GM12878 (cell line): ENCODE measurements at regions not wholly inside any gene's neighbourhood (a gene's known extent, or its start where the extent isn't known, plus 50 kb on each side); places are given as distances from the start of the nearest gene placed in this dataset.

Experiments used
- ATAC-seq: fragments of 200-7000 bp; cut with Tn5 transposase; 3 replicates; pipeline ENCODE4 v1.9.1; 2020; ENCODE audit warnings: mild to moderate bottlenecking, moderate library complexity
- BruUV-seq: library from RNA; stranded (reverse); fragments of 400-500 nt; replicated peaks from 2 replicates; lab custom pipeline; 2021; lab: Mats Ljungman, UMichigan
- CTCF ChIA-PET: fragments of 300-600 bp; sonication (Branson Sonifier 250); formaldehyde crosslinking; extraction: SDS; loops from one replicate; lab custom pipeline; 2021; ENCODE audit warnings: inconsistent platforms; lab: Yijun Ruan, JAX
- POLR2A ChIA-PET: fragments of 350-600 bp; formaldehyde crosslinking; extraction: SDS; loops from one replicate; lab custom pipeline; 2021; ENCODE audit warnings: inconsistent platforms; lab: Charles Lee
- RAD21 ChIA-PET: fragments of 300-600 bp; sonication (Branson Sonifier 250); formaldehyde crosslinking; loops from one replicate; lab custom pipeline; 2023; ENCODE audit warnings: antibody characterized with exemption; ENCODE audit not compliant: unreplicated experiment; lab: Charles Lee
- SMC1A ChIA-PET: fragments of 300-600 bp; sonication (Branson Sonifier 250); formaldehyde crosslinking; loops from one replicate; lab custom pipeline; 2023; ENCODE audit not compliant: unreplicated experiment, uncharacterized antibody; lab: Charles Lee
- DNase-seq: peaks from one replicate; pipeline ENCODE4 v3.0.0-alpha.2; 2011; ENCODE audit warnings: low read depth, low spot score
- FAIRE-seq: peaks from 3 replicates; lab custom pipeline; 2011; peaks lifted over from hg19 to GRCh38; lab: Jason Lieb, UNC
- H2AFZ ChIP-seq: 2 replicates; pipeline ENCODE4 v1.6.0; 2011; ENCODE audit warnings: low read depth, low read length, control low read depth; ENCODE audit not compliant: control insufficient read depth
- H3K27ac ChIP-seq: 2 replicates; pipeline ENCODE4 v1.5.1; 2011; ENCODE audit warnings: control low read depth; ENCODE audit not compliant: control insufficient read depth, insufficient read depth
- H3K27me3 ChIP-seq, 2 experiments: replicated peaks in 1 of 2; 2 replicates each; pipeline versions ENCODE4 v1.6.0 to v1.6.1; 2011; ENCODE audit warnings: low read length in 1 of 2; ENCODE audit not compliant: control insufficient read depth in 2 of 2, insufficient read depth in 2 of 2
- H3K36me3 ChIP-seq, 2 experiments: 2 replicates each; pipeline ENCODE4 v1.5.1; 2011; ENCODE audit warnings: low read length in 1 of 2; ENCODE audit not compliant: control insufficient read depth in 2 of 2, insufficient read depth in 2 of 2
- H3K4me1 ChIP-seq: 2 replicates; pipeline ENCODE4 v1.6.1; 2011; ENCODE audit warnings: mild to moderate bottlenecking, low read length, moderate library complexity, mixed read lengths; ENCODE audit not compliant: control insufficient read depth, insufficient read depth
- H3K4me2 ChIP-seq: 2 replicates; pipeline ENCODE4 v1.6.0; 2011; ENCODE audit warnings: control low read depth; ENCODE audit not compliant: control insufficient read depth, insufficient read depth
- H3K4me3 ChIP-seq: fragments of 200-600 bp; sonication (generic); 2 replicates; pipeline ENCODE4 v1.5.1; 2016
- H3K79me2 ChIP-seq: 2 replicates; pipeline ENCODE4 v1.6.0; 2011; ENCODE audit warnings: low read length; ENCODE audit not compliant: control insufficient read depth, insufficient read depth
- H3K9ac ChIP-seq: 2 replicates; pipeline ENCODE4 v1.8.0; 2011; ENCODE audit warnings: low read length, control low read depth, mixed read lengths; ENCODE audit not compliant: control insufficient read depth, insufficient read depth
- H3K9me3 ChIP-seq: replicated peaks from 3 replicates; pipeline ENCODE4 v1.5.1; 2011; ENCODE audit warnings: mild to moderate bottlenecking, low read length; ENCODE audit not compliant: control insufficient read depth, insufficient read depth
- H4K20me1 ChIP-seq: 2 replicates; pipeline ENCODE4 v1.6.0; 2011; ENCODE audit not compliant: control insufficient read depth, insufficient read depth
- BCL3 ChIP-seq: IDR thresholded peaks from 2 replicates; pipeline ENCODE4 v1.6.1; 2011; ENCODE audit warnings: borderline replicate concordance, low read depth, mild to moderate bottlenecking, moderate library complexity, low read length; ENCODE audit not compliant: insufficient read depth, poor library complexity, severe bottlenecking
- CUX1 ChIP-seq: IDR thresholded peaks from 2 replicates; pipeline ENCODE4 v1.6.1; 2012; ENCODE audit warnings: improper control_type of control experiment, low read depth, low read length; ENCODE audit not compliant: insufficient replicate concordance
- FOS ChIP-seq: IDR thresholded peaks from 3 replicates; pipeline ENCODE4 v1.6.1; 2011; ENCODE audit warnings: borderline replicate concordance; ENCODE audit not compliant: insufficient read length; ENCODE audit errors: extremely low read depth
- MTA2 ChIP-seq: fragments of 450-650 bp; IDR thresholded peaks from 2 replicates; pipeline ENCODE4 v1.6.1; 2016; ENCODE audit warnings: low read depth, mild to moderate bottlenecking, moderate library complexity
- NBN ChIP-seq: fragments of 450-650 bp; IDR thresholded peaks from 2 replicates; pipeline ENCODE4 v1.6.1; 2016
- NFIC ChIP-seq: IDR thresholded peaks from 2 replicates; pipeline ENCODE4 v1.6.1; 2012; ENCODE audit warnings: low read depth, mild to moderate bottlenecking, inconsistent platforms, low read length, moderate library complexity
- NR2C1 ChIP-seq: fragments of 450-650 bp; IDR thresholded peaks from 2 replicates; pipeline ENCODE4 v1.6.1; 2017; ENCODE audit warnings: antibody characterized with exemption, mild to moderate bottlenecking, moderate library complexity
- NR2F1 ChIP-seq: fragments of 450-650 bp; conservative IDR thresholded peaks from 2 replicates; pipeline ENCODE4 v1.6.1; 2017; ENCODE audit warnings: mild to moderate bottlenecking
- SMAD1 ChIP-seq: fragments of 450-650 bp; IDR thresholded peaks from 2 replicates; pipeline ENCODE4 v1.6.1; 2018; ENCODE audit warnings: mild to moderate bottlenecking, low read depth; ENCODE audit not compliant: partially characterized antibody
- STAT3 ChIP-seq: IDR thresholded peaks from 2 replicates; pipeline ENCODE4 v1.6.1; 2011; ENCODE audit warnings: low read depth, low read length, improper control_type of control experiment
- ZBED1 ChIP-seq: IDR thresholded peaks from 2 replicates; pipeline ENCODE4 v1.6.1; 2016; ENCODE audit warnings: borderline replicate concordance
- ZNF24 ChIP-seq: fragments of 450-650 bp; IDR thresholded peaks from 2 replicates; pipeline ENCODE4 v1.6.1; 2017; ENCODE audit warnings: antibody characterized with exemption, mild to moderate bottlenecking
- ZNF384 ChIP-seq: IDR thresholded peaks from 2 replicates; pipeline ENCODE4 v1.6.1; 2012; ENCODE audit warnings: low read depth, mild to moderate bottlenecking, low read length, improper control_type of control experiment, borderline replicate concordance
- WGBS: methylation state at CpG from one replicate; pipeline ENCODE4 v1.1.6; 2016; ENCODE audit warnings: low lambda C conversion rate; ENCODE audit not compliant: insufficient replicate concordance, insufficient coverage; ENCODE audit errors: missing lambda C conversion rate; 5-methylcytosine and 5-hydroxymethylcytosine counted together
- in situ Hi-C: fragments of 300-500 bp; cut with MboI; formaldehyde crosslinking; loops from 9 replicates; pipeline ENCODE4 v1.14.3; 2018; ENCODE audit warnings: mixed read lengths
- intact Hi-C: fragments of 100-400 bp; cut with micrococcal nuclease; formaldehyde crosslinking; loops from one replicate; pipeline ENCODE4 v1.14.2; 2022; ENCODE audit not compliant: unreplicated experiment

DNA sequence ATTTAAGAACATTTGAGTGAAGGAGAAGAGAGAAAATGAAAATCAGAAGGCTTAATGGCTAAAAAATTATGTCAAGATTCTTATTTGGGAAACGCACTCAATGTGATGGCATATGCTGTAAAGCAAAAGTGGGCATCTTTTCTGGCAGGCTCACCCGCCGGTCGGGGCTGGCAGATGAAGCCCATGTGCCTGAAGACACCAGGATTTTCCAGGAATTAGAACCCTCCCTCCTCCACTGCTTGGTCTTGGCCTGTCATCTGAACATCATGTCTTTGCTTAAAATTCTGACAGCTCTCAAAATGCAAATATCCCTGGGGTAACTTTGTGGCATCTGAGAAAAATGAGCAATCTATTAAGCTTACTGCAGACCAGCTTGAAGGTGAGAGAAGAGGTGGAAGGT, 337.9 kb downstream of the IRX1 start:
- H3K9ac ChIP-seq: no peak overlapping the region
- SMC1A ChIA-PET: no interaction called here
- no peak for FAIRE-seq
- CTCF ChIA-PET: no interaction called here
- TF ChIP-seq STAT3 (no peak), NFIC (no peak), BCL3 (no peak), NR2C1 (no peak), ZBED1 (no peak), MTA2 (no peak), SMAD1 (no peak), NR2F1 (no peak)
- TF ChIP-seq, all 136 proteins: peak for 0
- ATAC-seq (no peak), DNase-seq (no peak)
- intact Hi-C loops: no loop called here
- WGBS: 28% methylated on average over 4 of the region's 4 CpGs
- ChIA-PET RAD21 (no interaction called here), POLR2A (no interaction called here)
- Histone ChIP-seq H3K36me3 (no peaks in the 10 kb centered on the region), H3K9me3 (no peaks in the 10 kb centered on the region; the same call in 2 of the 3 replicates), H3K79me2 (no peaks in the 10 kb centered on the region), H3K4me3 (no peak overlapping the region), H3K27ac (no peak overlapping the region), H3K27me3 (no peaks in the 10 kb centered on the region), H3K4me2 (no peak overlapping the region), H2AFZ (no peak overlapping the region), H3K4me1 (no peaks in the 10 kb centered on the region), H4K20me1 (no peaks in the 10 kb centered on the region)
- in situ Hi-C loops: no loop called here
- no TSS peak for BruUV-seq

- CTCF ChIA-PET: interaction anchor here (0.6 kb wide), 1 partner anchor 1601 kb away, joined by 3 read pairs; no protein-coding TSS in a partner anchor
- 0% methylated on average over 2 of the region's 2 CpGs for WGBS
- no peak overlapping the region for H3K4me3 ChIP-seq
- H4K20me1 ChIP-seq: no peaks in the 10 kb centered on the region
- no peaks in the 10 kb centered on the region for H3K27me3 ChIP-seq
- ATAC-seq (no peak), DNase-seq (no peak), FAIRE-seq (no peak)
- in situ Hi-C loops: no loop called here
- no peak overlapping the region for H2AFZ ChIP-seq
- RAD21 ChIA-PET: no interaction called here
- POLR2A ChIA-PET: no interaction called here
- H3K36me3 ChIP-seq: no peaks in the 10 kb centered on the region
- SMC1A ChIA-PET: no interaction called here
- intact Hi-C loops: no loop called here
- no peak overlapping the region for H3K4me2 ChIP-seq
- no peaks in the 10 kb centered on the region for H3K4me1 ChIP-seq
- H3K9ac ChIP-seq: no peak overlapping the region
- no TSS peak for BruUV-seq
- no peaks in the 10 kb centered on the region for H3K79me2 ChIP-seq
- no peaks in the 10 kb centered on the region; the same call in 2 of the 3 replicates for H3K9me3 ChIP-seq
- no peak overlapping the region for H3K27ac ChIP-seq
- TF ChIP-seq FOS (no peak), ZNF24 (no peak), CUX1 (no peak), ZNF384 (no peak), NBN (no peak)
Measured at GRCh38 chr5:3933966-3934365, 338.3 kb downstream of the IRX1 start.
